GM19455 (cell line): ENCODE measurements at regions not wholly inside any gene's neighbourhood (a gene's known extent, or its start where the extent isn't known, plus 50 kb on each side); places are given as distances from the start of the nearest gene placed in this dataset.

Source experiments
- ATAC-seq: cut with Tn5 transposase; IDR thresholded peaks from one replicate; pipeline ENCODE4 v1.9.1; 2021; ENCODE audit not compliant: unreplicated experiment

DNA sequence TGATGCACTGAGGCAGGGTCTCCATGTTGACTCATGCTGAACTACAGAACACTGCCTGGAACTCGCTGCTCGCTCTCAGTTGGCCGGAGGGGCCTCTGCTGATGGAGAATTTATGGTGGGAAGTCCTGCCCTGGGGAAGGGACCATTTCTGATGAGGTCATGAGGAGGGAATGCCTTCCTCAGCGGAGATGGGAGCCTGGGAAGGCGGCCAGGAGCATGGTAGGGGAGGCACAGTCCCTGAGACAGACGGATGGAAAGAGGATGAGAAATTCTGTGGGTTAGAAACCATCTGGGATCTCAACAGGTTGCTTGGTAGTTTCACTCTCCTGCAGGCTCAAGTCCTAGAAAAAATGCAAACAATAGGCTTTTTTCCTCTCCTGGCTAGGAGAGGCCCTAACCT is 56.8 kb upstream of the TPM1 start:
- ATAC-seq = no peak

DNA sequence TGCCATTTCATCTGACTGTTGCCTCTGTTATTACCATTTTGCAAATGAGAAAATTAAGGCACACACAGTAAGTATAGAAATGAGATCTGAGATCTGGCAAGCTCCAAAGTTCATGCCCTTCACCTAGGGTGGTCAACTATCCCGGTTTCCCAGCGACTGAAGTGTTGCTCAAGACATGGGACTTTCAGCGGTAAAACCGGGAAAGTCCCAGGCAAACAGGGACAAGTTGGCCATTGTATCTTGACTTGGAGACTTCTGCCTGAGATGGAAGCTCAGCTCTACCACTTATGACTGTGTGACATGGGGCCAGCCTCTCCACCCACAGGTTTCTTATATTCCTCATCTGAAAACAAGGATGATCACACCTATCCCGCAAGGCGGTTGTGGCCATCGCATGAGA is 55.6 kb upstream of the TPM1 start:
- ATAC-seq = no peak

DNA sequence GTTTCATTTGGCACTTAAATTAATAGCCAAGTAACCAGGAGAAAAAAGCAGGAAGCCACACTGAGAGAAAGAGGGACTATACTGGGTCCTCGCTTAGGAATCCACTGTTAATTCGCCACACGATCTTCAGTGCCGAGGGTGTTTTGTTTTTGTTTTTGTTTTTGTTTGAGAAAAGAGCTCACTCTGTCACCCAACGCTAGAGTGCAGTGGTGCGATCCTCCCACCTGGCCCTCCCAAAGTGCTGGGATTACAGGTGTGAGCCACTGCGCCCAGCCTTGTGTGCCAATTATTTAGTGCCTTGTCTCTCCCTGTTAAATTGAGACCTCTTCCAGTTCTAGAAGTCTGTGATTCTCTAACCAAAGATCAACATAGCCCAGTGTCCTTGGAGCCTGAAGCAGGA is 53.8 kb upstream of the TPM1 start:
- ATAC-seq = no peak

DNA sequence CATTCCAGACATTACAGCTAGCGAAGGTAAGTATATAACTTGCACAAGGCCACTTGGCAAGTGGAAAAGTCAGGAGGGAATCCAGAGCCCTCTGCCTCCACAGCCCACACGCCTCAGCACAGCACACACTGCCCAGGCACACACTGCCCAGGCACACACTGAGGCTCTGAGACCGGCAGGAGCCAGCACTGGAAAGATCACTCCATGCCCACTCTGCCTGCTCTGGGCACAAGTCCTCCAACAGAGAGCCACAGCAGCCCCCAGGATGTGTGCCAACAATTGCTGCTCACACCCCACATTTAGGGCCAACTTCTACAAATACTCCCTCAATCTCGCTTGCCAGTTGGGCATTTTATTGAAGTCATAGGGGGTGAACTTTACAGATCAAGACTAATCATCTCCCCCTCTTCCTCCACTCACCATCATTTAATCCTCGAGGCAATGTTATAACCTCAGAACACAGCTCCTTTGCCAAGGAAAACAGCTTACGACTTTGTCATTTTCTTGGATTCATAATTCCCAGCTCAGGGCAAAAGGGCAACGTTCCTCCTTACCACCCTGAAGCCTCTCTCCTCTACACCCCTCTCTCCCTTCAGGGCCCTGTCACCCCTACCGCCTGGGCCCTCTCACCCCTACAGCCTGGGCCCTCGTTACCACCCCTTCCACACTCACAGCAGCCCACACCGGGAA is 53.0 kb upstream of the TPM1 start:
- no peak for ATAC-seq

DNA sequence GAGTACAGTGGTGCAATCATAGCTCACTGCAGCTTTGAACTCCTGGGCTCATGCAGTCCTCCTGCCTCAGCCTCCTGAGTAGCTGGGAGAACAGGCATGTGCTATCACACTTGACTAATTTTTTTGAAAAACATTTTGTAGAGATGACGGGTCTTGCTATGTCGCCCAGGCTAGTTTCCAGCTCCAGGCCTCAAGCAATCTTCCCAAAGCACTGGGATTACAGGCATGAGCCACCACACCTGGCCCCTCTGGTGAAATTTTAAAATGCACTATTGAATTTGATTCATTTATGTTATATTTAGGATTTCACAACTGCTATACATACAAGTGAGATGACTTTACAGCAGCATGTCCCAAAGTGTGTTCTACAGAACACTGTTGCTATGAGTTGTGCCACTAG is 50.8 kb upstream of the TPM1 start:
- no peak for ATAC-seq

DNA sequence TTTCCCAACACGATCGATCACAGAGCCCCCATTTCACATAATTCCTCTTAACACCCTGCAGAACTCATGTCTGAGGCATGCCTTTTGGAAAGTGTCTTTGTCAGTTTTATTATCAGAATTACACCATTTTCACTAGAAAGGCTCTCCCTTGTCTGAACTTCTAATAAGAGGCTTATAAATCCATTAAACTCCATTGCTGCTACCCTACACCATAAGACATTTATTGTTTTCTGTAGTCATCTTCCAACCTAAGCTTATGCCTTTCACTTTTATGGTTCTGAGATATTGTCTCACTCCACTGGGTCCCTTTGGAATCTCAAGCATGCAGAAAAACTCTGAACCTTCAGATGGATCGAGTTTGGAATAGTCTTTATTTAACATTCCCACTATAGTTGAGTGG is 50.2 kb upstream of the TPM1 start:
- ATAC-seq = no peak
